ENCODE measurements at regions not wholly inside any gene's neighbourhood (a gene's known extent, or its start where the extent isn't known, plus 50 kb on each side); places are given as distances from the start of the nearest gene placed in this dataset.
A peak's percentile ranks its signal among the peaks of the same experiment; 100 is the strongest.

DNA sequence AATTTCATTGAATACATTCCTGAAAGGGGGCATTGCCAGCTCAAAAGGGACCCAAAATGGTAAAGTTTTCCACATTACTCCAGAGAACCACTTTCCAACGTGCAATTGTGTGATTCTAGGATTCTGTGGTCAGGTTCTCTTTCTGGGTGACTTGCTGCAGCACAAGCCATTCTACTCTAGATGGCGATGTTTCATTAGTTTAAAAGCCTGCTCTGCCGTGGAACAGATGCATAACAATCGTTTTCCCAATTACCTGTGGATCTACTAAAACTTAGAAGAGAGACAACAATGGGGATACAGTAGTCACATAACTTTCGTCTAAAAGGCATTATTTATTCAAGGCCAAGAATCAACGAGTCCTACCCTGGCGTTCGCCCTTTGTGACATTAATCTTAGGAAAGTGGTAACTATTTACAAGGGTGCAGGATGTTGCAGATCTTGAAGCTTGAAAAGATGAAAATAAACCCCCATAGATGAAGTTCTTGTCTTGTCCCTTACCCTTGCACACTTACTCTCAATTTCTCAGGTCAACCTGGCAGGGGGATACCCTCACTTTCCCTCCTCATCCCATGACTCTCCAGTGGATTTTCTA is 400.9 kb downstream of the SNAPC1 start:
- Mint-ChIP-seq H3K9me3 (no peaks in the 10 kb centered on the region), H3K36me3 (no peaks in the 10 kb centered on the region), H3K4me3 (no peak overlapping the region), H3K4me1 (no peaks in the 10 kb centered on the region), H3K27me3 (peaks cover 20% of the 10 kb centered on the region), H3K27ac (no peak overlapping the region)
- ATAC-seq (ENCODE audit: low read depth) (no peak), DNase-seq (ENCODE audit: low spot score in 2 of 2) (peak; percentile 4 to 11)

DNA sequence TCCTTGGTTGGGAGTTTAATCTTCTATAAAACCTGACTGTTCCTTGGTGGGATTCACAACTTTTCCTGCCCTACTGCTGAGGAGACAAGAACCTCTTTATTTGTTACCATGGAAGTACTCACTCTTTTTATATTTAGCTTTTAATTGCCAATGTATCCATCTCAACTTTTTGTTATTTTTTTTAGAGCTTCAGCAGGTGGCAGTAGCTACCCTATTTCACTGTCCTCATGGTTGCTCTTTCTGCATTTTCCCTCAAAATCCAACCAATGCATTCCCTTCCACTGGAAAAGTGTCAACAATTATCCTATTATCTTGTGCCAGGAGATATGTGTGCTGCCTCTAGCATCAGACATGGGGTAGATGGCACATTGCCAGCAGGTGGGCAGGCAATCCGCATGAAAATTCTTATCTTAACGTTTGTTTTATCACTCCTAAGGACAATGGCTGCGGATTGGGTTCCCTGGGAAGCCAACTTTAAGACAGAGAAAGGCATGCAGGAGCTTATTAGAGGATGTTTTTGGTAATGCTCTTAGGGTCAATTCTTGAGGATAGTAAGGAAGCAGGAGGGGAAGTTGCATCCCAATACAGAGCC is 406.4 kb downstream of the SNAPC1 start:
- no peaks in the 10 kb centered on the region for H3K4me1 Mint-ChIP-seq
- H3K27ac Mint-ChIP-seq = no peak overlapping the region
- ATAC-seq (ENCODE audit: low read depth) = no peak
- no peak overlapping the region for H3K4me3 Mint-ChIP-seq
- H3K27me3 Mint-ChIP-seq = peaks cover 16% of the 10 kb centered on the region
- no peaks in the 10 kb centered on the region for H3K9me3 Mint-ChIP-seq
- H3K36me3 Mint-ChIP-seq = no peaks in the 10 kb centered on the region
- no peak for DNase-seq (ENCODE audit: low spot score in 2 of 2)

DNA sequence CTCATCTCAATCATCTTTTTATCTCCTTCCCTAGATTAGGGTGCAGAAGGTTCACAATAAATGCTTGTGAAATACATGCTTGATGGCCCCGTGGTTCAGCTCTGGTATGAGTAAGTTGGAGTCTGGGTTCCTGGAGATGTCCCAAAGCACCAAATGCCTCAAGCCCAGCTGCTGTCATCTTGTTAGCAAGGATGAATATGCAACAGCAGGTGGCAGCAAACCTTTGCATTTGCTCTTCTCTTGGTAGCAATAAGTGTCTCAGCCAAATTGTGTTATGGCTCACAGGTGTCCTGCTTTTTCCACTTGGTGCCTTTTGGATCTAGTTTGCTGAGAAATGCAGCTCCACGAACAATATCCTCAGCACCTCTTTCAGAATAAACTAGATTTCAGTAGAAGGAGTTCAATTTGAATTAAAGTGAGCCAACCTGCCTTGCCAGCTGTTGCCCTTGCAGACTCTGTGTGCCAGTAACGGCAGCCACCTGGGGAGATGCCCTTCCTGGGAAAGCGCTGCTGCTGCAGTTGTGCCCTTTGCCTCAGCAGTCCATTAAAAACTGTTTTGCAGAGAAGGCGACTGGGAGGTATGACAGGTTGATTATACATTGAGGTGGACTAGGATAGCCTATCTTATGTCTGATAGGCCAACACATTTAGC is 417.3 kb downstream of the SNAPC1 start:
- ATAC-seq (ENCODE audit: low read depth) = no peak
- H3K27me3 Mint-ChIP-seq = peaks cover 9% of the 10 kb centered on the region

DNA sequence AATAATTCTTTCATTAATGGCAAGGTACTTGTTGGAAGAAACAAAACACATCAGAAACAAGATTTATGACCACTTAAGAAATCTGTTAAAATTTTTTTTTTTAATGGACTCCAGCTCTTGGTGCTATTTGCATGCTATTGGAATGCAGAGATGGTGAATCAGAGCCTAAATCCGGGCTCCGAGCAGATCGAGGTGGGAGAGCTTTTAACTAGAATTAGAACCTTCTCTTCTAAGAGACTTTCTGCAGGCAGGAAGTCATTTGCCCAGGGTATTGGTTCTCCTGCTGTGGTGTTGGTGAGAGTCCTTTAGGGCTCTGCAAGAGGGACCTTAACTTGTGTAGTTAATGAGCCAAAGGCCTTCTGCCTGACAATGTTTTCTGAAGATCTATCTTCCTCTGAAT is 419.4 kb downstream of the SNAPC1 start:
- no peaks in the 10 kb centered on the region for H3K9me3 Mint-ChIP-seq
- H3K27me3 Mint-ChIP-seq = peaks cover 14% of the 10 kb centered on the region
- no peak overlapping the region for H3K4me3 Mint-ChIP-seq
- no peaks in the 10 kb centered on the region for H3K4me1 Mint-ChIP-seq
- DNase-seq (ENCODE audit: low spot score in 2 of 2) (no peak), ATAC-seq (ENCODE audit: low read depth) (no peak)
- H3K27ac Mint-ChIP-seq = no peak overlapping the region
- H3K36me3 Mint-ChIP-seq = no peaks in the 10 kb centered on the region

More for the DNA sequence above, 417.3 kb downstream of the SNAPC1 start:
- Mint-ChIP-seq H3K36me3 (no peaks in the 10 kb centered on the region), H3K4me3 (no peak overlapping the region), H3K27ac (no peak overlapping the region), H3K9me3 (no peaks in the 10 kb centered on the region), H3K4me1 (no peaks in the 10 kb centered on the region)
- no peak for DNase-seq (ENCODE audit: low spot score in 2 of 2)

DNA sequence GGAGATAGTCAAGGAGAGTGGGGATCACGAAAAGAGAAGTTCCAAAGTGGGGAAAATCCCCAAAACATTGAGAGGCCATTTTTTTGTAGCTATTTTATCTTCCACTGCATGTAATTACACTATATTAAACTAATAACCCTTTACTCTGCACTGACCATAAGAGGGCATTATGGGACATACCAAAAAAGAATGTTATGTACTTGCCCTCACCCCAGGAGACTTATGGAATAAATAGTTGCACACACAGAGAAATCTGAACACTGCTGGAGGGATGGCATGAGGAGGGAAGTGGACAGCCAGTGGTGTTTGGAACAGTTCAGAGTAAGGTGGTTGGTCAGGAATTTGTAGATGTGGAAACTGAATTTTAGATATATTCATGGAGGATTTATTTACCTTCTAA is 422.9 kb downstream of the SNAPC1 start:
- H3K27ac Mint-ChIP-seq = no peak overlapping the region
- ATAC-seq (ENCODE audit: low read depth) (no peak), DNase-seq (ENCODE audit: low spot score in 2 of 2) (no peak)
- H3K27me3 Mint-ChIP-seq = peaks cover 14% of the 10 kb centered on the region
- H3K4me3 Mint-ChIP-seq = no peak overlapping the region
- H3K4me1 Mint-ChIP-seq = no peaks in the 10 kb centered on the region
- no peaks in the 10 kb centered on the region for H3K36me3 Mint-ChIP-seq
- no peaks in the 10 kb centered on the region for H3K9me3 Mint-ChIP-seq

DNA sequence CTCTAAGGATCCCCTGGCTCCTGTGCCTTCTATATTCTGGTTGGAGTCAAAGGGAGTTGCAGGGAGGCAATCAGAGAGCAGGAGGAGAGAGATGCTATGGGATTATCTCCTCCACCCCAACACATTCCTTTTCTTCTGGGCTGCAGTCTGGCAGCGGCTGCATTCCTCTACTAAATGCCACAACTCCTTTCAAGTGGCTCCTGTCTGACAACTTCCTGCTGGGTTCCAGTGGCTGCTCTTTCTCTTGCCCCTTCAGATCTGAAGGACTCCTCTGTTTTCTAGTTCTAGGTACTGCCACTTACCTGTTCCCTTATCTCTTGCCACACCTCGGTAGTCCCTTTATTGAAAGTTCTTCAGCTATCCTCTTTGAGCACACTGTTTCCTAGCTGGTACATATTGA is 425.0 kb downstream of the SNAPC1 start:
- ATAC-seq (ENCODE audit: low read depth) (no peak), DNase-seq (ENCODE audit: low spot score in 2 of 2) (no peak)
- peaks cover 18% of the 10 kb centered on the region for H3K27me3 Mint-ChIP-seq
- H3K9me3 Mint-ChIP-seq = no peaks in the 10 kb centered on the region
- no peak overlapping the region for H3K4me3 Mint-ChIP-seq
- peaks cover 2% of the 10 kb centered on the region for H3K4me1 Mint-ChIP-seq
- H3K27ac Mint-ChIP-seq = no peak overlapping the region
- no peaks in the 10 kb centered on the region for H3K36me3 Mint-ChIP-seq

DNA sequence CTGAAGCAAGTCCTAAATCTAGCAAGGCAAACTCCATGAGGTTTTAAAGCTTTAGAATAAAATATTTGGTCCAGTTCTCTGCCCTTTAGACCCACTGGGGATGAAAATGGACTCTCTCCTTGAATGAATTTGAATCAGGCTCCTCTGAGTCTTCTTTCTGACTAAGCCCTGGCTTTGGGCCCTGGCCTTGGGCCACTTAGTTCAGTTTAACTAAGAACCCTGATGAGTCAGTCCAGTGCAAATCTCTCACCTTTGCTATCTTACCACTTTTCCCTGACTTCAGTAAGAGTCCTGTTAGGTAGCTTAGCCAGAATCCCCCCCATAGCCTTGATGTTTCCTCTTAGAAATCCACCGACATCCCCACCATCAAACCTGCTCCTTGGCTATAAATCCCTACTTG is 427.5 kb downstream of the SNAPC1 start:
- H3K27ac Mint-ChIP-seq = no peak overlapping the region

DNA sequence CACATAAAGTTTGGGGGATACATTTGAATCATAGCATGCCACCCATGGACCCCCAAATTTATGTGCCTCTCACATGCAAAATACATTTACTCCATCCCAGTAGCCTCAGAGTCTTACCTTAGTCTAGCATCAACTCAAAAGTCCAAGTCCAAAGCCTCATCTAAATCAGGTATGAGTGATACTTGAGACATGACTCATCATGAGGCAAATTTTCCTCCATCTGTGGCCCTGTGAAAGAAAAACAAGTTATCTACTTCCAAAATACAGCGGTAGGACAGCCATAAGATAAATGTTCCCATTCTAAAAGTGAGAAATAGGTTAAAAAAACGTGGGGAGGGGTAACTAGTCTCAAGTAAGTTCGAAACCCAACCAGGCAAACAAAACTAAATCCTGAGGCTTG is 444.2 kb downstream of the SNAPC1 start:
- no peak for DNase-seq (ENCODE audit: low spot score in 2 of 2)
- peaks cover 8% of the 10 kb centered on the region for H3K27me3 Mint-ChIP-seq
- H3K36me3 Mint-ChIP-seq = peaks cover 3% of the 10 kb centered on the region
- H3K27ac Mint-ChIP-seq = no peak overlapping the region
- H3K4me1 Mint-ChIP-seq = no peaks in the 10 kb centered on the region
- no peak for ATAC-seq (ENCODE audit: low read depth)
- H3K9me3 Mint-ChIP-seq = peaks cover 6% of the 10 kb centered on the region
- no peak overlapping the region for H3K4me3 Mint-ChIP-seq

More for the DNA sequence above, 427.5 kb downstream of the SNAPC1 start:
- Mint-ChIP-seq H3K4me3 (no peak overlapping the region), H3K4me1 (peaks cover 2% of the 10 kb centered on the region), H3K36me3 (no peaks in the 10 kb centered on the region), H3K9me3 (no peaks in the 10 kb centered on the region), H3K27me3 (peaks cover 19% of the 10 kb centered on the region)
- ATAC-seq (ENCODE audit: low read depth) (no peak), DNase-seq (ENCODE audit: low spot score in 2 of 2) (no peak)

DNA sequence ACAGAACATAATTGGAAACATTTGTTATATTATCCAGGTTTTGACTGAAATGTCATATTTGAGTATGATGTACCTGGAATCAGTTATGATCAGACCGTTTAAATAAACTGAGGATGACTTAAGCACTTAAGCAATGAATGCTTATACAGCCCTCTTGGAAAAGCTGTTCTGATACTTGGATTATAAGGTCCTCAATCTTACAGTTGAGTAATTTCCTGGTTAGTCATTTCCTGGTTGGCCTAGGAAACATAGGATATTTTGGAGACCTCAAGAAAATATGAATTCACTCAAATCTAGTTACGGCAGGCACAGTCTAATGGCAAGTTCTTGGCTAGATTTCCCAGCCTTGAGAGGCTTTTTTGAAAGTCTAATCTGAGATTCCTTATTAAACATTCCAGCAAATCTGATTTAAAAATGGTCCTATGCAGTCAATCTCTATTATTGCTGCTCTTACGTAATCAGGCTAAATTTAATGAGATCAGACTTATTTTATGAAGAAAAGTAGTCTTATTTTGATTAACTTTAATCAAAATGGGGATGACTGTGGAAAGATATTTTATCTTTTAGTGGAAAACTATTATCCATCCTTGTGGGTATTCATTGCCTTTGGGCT is 447.2 kb downstream of the SNAPC1 start:
- peaks cover 1% of the 10 kb centered on the region for H3K36me3 Mint-ChIP-seq
- no peak for ATAC-seq (ENCODE audit: low read depth)

DNA sequence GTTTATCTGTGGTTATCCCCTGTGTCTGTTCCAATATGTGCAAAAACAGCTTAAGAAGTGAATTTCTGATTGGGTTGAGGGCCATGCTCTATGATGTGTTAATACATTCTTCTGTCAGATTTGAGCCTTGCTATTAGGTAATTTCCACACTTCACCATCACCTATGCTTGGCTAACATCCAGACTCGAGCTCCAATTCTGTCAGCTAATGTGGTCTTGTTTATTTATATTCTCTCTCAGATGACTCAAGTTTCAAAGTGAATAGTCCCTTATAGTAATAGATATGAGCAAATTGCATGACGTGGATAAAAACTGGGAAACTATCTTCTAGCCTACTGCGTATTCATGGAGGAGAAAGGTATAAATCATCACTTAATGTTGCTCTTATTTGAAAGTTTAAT is 451.3 kb downstream of the SNAPC1 start:
- no peak for ATAC-seq (ENCODE audit: low read depth)
- no peaks in the 10 kb centered on the region for H3K36me3 Mint-ChIP-seq
- H3K9me3 Mint-ChIP-seq = no peaks in the 10 kb centered on the region
- H3K27ac Mint-ChIP-seq = no peak overlapping the region
- no peaks in the 10 kb centered on the region for H3K4me1 Mint-ChIP-seq
- no peak overlapping the region for H3K4me3 Mint-ChIP-seq
- peaks cover 3% of the 10 kb centered on the region for H3K27me3 Mint-ChIP-seq
- no peak for DNase-seq (ENCODE audit: low spot score in 2 of 2)

More for the DNA sequence above, 447.2 kb downstream of the SNAPC1 start:
- Mint-ChIP-seq H3K27me3 (peaks cover 7% of the 10 kb centered on the region), H3K27ac (no peak overlapping the region), H3K9me3 (peaks cover 4% of the 10 kb centered on the region), H3K4me3 (no peak overlapping the region), H3K4me1 (no peaks in the 10 kb centered on the region)
- no peak for DNase-seq (ENCODE audit: low spot score in 2 of 2)

DNA sequence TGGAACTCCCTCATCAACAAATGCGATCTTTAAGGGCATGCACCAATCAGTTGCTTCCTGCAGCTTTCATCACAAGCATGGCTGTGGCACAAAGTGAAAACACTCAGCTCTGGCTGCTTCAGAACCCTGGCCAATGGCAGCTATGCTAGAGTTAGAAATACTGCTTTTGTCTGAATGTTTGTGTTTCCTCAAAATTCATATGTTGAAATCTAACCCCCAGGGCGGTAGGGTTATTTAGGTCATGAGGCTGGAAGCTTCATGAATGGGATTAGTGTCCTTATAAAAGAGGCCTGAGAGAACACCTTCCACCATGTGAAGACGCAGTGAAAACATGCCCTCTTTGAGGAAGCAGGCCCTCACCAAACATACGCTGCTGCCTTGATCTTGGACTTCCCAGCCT is 453.9 kb downstream of the SNAPC1 start:
- H3K4me3 Mint-ChIP-seq = no peak overlapping the region
- DNase-seq (ENCODE audit: low spot score in 2 of 2) = no peak
- H3K4me1 Mint-ChIP-seq = no peaks in the 10 kb centered on the region
- H3K27ac Mint-ChIP-seq = no peak overlapping the region
- no peaks in the 10 kb centered on the region for H3K9me3 Mint-ChIP-seq
- H3K36me3 Mint-ChIP-seq = no peaks in the 10 kb centered on the region
- peaks cover 3% of the 10 kb centered on the region for H3K27me3 Mint-ChIP-seq
- ATAC-seq (ENCODE audit: low read depth) = no peak

DNA sequence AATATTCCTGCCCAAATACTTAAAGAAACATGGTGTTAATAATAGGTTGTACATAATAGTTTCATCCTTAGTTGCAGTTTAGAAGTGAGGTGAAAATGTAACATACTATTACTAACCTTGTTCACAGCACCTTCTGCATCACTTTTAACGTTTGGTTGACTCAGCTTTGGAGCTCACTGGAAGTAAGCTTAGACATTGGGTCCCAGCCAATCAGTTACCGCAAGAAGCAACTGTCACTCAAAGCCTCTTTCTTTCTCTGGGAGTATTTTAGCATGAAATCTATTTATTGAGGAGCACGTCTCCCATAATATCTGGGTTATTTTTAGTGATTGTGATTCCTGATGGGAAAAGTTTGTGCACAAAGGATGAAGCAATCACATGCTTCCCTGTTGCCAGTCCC is 472.6 kb downstream of the SNAPC1 start:
- H3K27ac Mint-ChIP-seq = no peak overlapping the region
- H3K4me3 Mint-ChIP-seq = no peak overlapping the region
- peaks cover 6% of the 10 kb centered on the region for H3K36me3 Mint-ChIP-seq
- ATAC-seq (ENCODE audit: low read depth) (no peak), DNase-seq (ENCODE audit: low spot score in 2 of 2) (no peak)
- no peaks in the 10 kb centered on the region for H3K4me1 Mint-ChIP-seq
- H3K9me3 Mint-ChIP-seq = peaks cover 15% of the 10 kb centered on the region
- peaks cover 3% of the 10 kb centered on the region for H3K27me3 Mint-ChIP-seq

DNA sequence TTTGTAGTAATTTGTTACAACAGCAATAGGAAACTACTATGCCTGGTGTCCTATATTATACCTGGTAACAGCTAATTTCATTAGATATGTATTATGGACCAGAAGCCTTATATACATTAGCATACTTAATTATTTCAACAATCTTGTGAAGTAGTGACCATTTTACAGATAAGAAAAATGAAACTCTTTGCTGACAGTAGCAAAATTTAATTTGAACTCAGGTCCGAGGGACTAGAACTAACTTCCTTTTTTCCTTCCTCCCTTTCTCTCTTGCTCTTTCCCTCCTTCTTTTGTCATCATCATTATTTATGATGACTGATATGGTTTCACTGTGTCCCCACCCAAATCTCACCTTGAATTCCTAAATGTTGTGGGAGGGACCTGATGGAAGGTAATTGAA is 482.0 kb downstream of the SNAPC1 start:
- ATAC-seq (ENCODE audit: low read depth) (no peak), DNase-seq (ENCODE audit: low spot score in 2 of 2) (no peak)
- H3K4me3 Mint-ChIP-seq = no peak overlapping the region
- H3K36me3 Mint-ChIP-seq = no peaks in the 10 kb centered on the region
- H3K9me3 Mint-ChIP-seq = peaks cover 9% of the 10 kb centered on the region
- H3K27ac Mint-ChIP-seq = no peak overlapping the region
- peaks cover 8% of the 10 kb centered on the region for H3K27me3 Mint-ChIP-seq
- H3K4me1 Mint-ChIP-seq = no peaks in the 10 kb centered on the region

DNA sequence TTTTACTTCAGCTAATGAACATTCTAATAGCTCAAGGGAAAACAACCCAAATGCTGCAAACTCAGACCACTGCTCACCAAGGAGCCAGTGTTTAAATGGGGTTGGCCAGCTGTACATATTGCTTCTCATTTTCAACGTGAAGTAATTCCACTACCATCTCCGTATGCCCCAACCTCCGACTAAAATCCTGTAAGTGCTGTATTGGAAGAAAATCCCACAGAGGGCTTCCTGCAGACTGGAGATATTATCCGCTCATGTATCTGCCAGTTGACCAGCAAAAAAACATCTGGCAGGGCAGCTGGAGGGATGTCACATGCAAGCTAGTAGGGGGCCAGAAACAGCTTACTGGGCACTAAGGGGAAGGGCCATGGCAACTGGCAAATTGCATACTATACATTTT is 485.0 kb downstream of the SNAPC1 start:
- ATAC-seq (ENCODE audit: low read depth) (no peak), DNase-seq (ENCODE audit: low spot score in 2 of 2) (no peak)
- Mint-ChIP-seq H3K4me1 (no peaks in the 10 kb centered on the region), H3K4me3 (no peak overlapping the region), H3K36me3 (no peaks in the 10 kb centered on the region), H3K27me3 (peaks cover 6% of the 10 kb centered on the region), H3K9me3 (peaks cover 8% of the 10 kb centered on the region), H3K27ac (no peak overlapping the region)

All from memory B cell (primary cell).